BJ (cell line): ENCODE measurements at regions not wholly inside any gene's neighbourhood (a gene's known extent, or its start where the extent isn't known, plus 50 kb on each side); places are given as distances from the start of the nearest gene placed in this dataset.

Source experiments
- CTCF ChIA-PET: fragments of 350-600 bp; formaldehyde crosslinking; extraction: SDS; loops from one replicate; lab custom pipeline; 2021; ENCODE audit warnings: antibody characterized with exemption, inconsistent platforms; lab: Yijun Ruan, JAX
- POLR2A ChIA-PET: fragments of 300-600 bp; sonication (Branson Sonifier 250); formaldehyde crosslinking; extraction: SDS; loops from one replicate; lab custom pipeline; 2021; ENCODE audit warnings: antibody characterized with exemption; lab: Charles Lee
- DNase-seq: peaks from one replicate; pipeline ENCODE4 v3.0.0-alpha.2; 2011; ENCODE audit warnings: low read depth
- H3K27me3 ChIP-seq: 2 replicates; pipeline ENCODE4 v1.6.0; 2011; ENCODE audit warnings: low read length; ENCODE audit not compliant: control insufficient read depth, insufficient read depth
- H3K36me3 ChIP-seq: 2 replicates; pipeline ENCODE4 v1.5.1; 2011; ENCODE audit warnings: low read length; ENCODE audit not compliant: control insufficient read depth, insufficient read depth
- H3K4me3 ChIP-seq: 2 replicates; pipeline ENCODE4 v1.5.1; 2011; ENCODE audit warnings: low read depth, mild to moderate bottlenecking, control low read depth, low read length
- CTCF ChIP-seq: IDR thresholded peaks from 2 replicates; pipeline ENCODE4 v1.5.1; 2011; ENCODE audit warnings: low read depth, mild to moderate bottlenecking, control low read depth, inconsistent platforms, low read length, moderate library complexity; ENCODE audit not compliant: insufficient read depth

- no peak for DNase-seq
- ChIA-PET CTCF (no interaction called here), POLR2A (no interaction called here)
- Histone ChIP-seq H3K27me3 (no peaks in the 10 kb centered on the region), H3K4me3 (no peak overlapping the region), H3K36me3 (no peaks in the 10 kb centered on the region)
- no peak for TF ChIP-seq CTCF
Measured at GRCh38 chr9:74366111-74366510, 131.0 kb upstream of the RORB start.

- DNase-seq, result no peak
- ChIA-PET CTCF (no interaction called here), POLR2A (no interaction called here)
- Histone ChIP-seq H3K4me3 (no peak overlapping the region), H3K36me3 (no peaks in the 10 kb centered on the region), H3K27me3 (no peaks in the 10 kb centered on the region)
- TF ChIP-seq CTCF, result no peak
Measured at GRCh38 chr9:74369844-74370243, 127.3 kb upstream of the RORB start.

- POLR2A ChIA-PET, result no interaction called here
- TF ChIP-seq CTCF, result no peak
- H3K36me3 ChIP-seq, result no peaks in the 10 kb centered on the region
- DNase-seq, result no peak
- H3K27me3 ChIP-seq, result no peaks in the 10 kb centered on the region
- H3K4me3 ChIP-seq, result no peak overlapping the region
- CTCF ChIA-PET, result no interaction called here
Measured at GRCh38 chr9:74373348-74373747, 123.8 kb upstream of the RORB start.

- ChIA-PET CTCF (no interaction called here), POLR2A (no interaction called here)
- Histone ChIP-seq H3K36me3 (no peaks in the 10 kb centered on the region), H3K27me3 (no peaks in the 10 kb centered on the region), H3K4me3 (no peak overlapping the region)
- TF ChIP-seq CTCF, result no peak
- no peak for DNase-seq
Measured at GRCh38 chr9:74379718-74380117, 117.4 kb upstream of the RORB start.

GRCh38 chr9:74391816-74392215 is 105.3 kb upstream of the RORB start:
- no peak overlapping the region for H3K4me3 ChIP-seq
- CTCF ChIA-PET, result no interaction called here

More at GRCh38 chr9:74391816-74392215, 105.3 kb upstream of the RORB start:
- DNase-seq, result no peak
- no peaks in the 10 kb centered on the region for H3K27me3 ChIP-seq
- TF ChIP-seq CTCF, result no peak
- no peaks in the 10 kb centered on the region for H3K36me3 ChIP-seq
- POLR2A ChIA-PET, result no interaction called here
